Body of pancreas (tissue), 4 donors: ENCODE measurements at regions not wholly inside any gene's neighbourhood (a gene's known extent, or its start where the extent isn't known, plus 50 kb on each side); places are given as distances from the start of the nearest gene placed in this dataset.

Experiments
- POLR2A ChIP-seq, 3 donors: fragments of 450-650 bp; IDR thresholded peaks; one replicate each; pipeline ENCODE4 v1.6.1; 2016; ENCODE audit warnings: antibody characterized with exemption in 3 of 3, mild to moderate bottlenecking in 2 of 3
- TF ChIP-seq, protein P1 (sequence below), 7 experiments: fragments of 450-650 bp in 4 of 7; fragments of 200-600 bp in 3 of 7; sonication (generic) in 3 of 7; IDR thresholded peaks; one replicate each; pipeline ENCODE4 v1.5.1; 2016 to 2019; ENCODE audit warnings: antibody characterized with exemption in 7 of 7

DNA sequence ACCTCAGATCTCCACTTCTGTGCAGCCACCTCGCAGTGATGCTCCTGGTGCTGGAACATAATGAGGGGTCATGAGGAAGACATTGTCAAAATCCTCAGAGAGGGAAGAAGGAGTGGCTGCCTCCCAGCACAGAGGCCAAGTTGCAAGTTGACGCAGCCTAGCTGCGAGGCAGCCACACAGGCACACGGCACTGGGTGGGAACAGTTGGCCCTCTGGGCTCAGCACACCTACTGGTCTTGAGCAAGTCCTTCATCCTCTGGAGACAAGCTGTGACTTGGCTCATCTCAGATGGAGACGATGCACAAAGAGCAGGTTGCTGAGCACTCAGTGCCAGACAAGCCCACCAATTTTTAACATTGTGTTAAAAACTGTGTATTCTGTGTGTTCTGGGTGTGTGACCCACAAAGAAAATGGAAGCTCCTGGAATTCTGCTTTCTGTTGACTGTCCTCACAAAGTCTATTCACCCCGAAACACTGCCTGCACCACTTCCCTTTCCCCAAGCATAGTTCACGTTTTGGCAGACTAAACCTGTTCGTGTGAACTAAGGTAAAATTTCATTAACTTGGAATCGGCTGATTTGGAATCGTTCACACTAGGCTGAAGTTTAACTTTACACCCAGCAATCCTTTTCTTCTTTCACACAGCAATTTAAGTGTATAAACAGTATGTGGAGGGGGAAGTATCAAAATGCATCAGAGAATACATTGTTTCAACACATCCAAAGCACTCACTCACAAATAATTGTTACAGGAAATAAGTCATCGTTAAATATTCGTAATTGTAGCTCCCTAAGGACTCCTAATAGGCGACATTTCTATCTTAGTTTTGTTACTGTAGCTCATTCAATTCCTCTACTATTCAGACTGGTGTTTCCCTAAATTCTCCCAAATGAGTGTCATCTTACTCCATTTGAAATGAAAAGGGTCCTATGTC, 266.6 kb upstream of the ID2 start:
- TF ChIP-seq POLR2A (IDR thresholded peaks at IDR 0.05): no peak
- TF ChIP-seq, protein P1, sequence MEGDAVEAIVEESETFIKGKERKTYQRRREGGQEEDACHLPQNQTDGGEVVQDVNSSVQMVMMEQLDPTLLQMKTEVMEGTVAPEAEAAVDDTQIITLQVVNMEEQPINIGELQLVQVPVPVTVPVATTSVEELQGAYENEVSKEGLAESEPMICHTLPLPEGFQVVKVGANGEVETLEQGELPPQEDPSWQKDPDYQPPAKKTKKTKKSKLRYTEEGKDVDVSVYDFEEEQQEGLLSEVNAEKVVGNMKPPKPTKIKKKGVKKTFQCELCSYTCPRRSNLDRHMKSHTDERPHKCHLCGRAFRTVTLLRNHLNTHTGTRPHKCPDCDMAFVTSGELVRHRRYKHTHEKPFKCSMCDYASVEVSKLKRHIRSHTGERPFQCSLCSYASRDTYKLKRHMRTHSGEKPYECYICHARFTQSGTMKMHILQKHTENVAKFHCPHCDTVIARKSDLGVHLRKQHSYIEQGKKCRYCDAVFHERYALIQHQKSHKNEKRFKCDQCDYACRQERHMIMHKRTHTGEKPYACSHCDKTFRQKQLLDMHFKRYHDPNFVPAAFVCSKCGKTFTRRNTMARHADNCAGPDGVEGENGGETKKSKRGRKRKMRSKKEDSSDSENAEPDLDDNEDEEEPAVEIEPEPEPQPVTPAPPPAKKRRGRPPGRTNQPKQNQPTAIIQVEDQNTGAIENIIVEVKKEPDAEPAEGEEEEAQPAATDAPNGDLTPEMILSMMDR (IDR thresholded peaks at IDR 0.05): no peak
